ENCODE measurements at regions not wholly inside any gene's neighbourhood (a gene's known extent, or its start where the extent isn't known, plus 50 kb on each side); places are given as distances from the start of the nearest gene placed in this dataset.

DNA sequence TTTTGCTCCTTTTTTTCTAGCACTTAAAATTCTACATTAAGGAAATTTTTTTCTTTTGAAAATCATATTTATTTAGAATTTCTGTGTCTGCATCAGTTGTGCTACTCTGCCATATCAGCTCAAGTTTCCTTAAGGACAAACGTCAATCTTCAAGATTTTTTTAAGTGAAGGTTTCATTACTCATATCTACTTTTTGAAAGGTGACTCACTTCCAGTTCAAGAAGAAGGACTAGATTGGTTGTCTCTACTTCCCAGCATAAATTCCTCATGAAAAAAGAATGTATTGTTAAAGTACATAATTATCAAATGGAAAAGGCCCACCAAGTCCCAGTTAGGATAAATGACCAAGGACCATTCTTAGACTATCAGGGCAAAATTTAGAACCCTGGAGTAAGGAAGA, 626.5 kb downstream of the DMRTA1 start:
- DNase-seq (ENCODE audit: low read depth, low spot score): no peak

DNA sequence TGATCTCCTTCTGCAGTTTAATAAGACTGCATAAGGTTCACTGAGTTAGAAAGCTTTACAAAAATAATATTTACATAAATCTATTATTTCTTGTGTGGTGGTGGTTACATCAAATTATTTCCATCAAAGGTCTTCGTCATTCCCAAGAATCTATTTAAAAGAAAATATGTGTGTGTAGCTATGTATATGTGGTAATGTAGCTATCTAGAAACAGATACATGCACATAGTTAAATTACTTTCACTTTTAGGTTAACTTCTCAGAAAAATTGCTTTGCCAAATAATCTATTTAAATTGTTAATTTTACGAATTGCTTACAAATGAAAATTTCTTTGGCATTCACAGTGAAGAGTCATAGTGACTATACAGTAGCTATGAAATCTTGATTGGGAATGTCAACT, 633.2 kb downstream of the DMRTA1 start:
- H3K4me3 ChIP-seq (ENCODE audit: low read length): no peak overlapping the region
- no peak for DNase-seq (ENCODE audit: low read depth, low spot score)

More for the DNA sequence above, 626.5 kb downstream of the DMRTA1 start:
- no peak overlapping the region for H3K4me3 ChIP-seq (ENCODE audit: low read length)

DNA sequence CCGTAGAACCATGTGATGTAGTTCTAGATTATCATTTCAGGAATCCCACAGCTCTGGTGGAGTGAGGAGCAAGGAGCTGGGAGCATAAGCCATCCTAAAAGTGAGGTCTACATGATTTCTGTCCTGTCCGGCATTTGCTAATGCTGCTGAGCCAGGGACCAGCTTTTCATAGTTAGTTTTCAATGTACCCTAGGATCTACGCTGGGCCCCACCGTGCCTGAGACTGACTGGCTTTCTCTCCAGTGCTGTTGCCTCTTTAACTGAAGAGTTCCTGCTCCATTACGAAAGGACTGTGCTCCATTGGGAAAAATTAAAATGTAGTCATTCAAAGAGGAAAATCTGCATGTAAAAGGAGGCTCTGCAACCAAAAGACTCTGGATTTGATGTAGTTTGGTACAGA, 634.8 kb downstream of the DMRTA1 start:
- no peak for DNase-seq (ENCODE audit: low read depth, low spot score)
- no peak overlapping the region for H3K4me3 ChIP-seq (ENCODE audit: low read length)

DNA sequence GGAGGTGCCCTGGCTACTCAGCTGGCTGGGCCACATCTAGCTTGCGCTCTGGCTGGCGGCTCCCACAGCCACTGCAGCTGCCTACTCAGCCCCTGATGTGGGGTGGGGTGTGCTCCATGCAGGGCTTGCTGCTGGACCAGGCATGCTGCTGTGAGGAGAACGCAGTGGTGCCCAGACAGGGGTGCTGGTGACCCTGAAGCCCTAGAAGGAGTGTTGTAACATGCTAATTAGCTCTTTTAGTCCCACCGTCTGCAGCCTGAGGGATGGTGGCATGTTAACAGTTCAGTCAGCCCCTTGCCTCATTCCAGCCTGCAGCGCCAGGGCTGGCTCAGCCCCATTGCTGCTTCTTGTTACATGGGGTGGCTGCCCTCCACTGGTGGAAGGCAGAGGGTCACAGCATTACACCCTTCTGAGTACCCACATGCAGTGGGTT, 642.3 kb downstream of the DMRTA1 start:
- no peak for DNase-seq (ENCODE audit: low read depth, low spot score)

DNA sequence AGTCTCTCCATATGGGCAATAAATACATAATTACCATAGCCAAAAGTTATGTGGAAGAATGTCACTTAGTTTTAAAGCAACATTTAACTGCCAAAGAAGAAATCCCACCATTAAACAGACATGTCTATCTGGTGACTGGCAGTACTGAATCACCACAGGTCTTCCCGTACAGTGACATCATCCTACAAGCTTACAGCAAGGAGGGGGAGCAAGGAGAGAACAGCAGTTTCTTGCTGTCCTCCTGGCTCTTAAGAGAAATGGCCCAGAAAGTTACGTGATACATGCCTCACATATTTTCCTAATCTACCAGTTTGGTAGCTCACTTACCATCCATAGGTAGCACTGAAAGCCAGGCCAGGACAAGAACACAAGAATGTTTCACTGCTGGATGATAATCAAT, 671.0 kb downstream of the DMRTA1 start:
- no peak overlapping the region for H3K4me3 ChIP-seq (ENCODE audit: low read length)
- no peak for DNase-seq (ENCODE audit: low read depth, low spot score)

More for the DNA sequence above, 642.3 kb downstream of the DMRTA1 start:
- no peak overlapping the region for H3K4me3 ChIP-seq (ENCODE audit: low read length)

DNA sequence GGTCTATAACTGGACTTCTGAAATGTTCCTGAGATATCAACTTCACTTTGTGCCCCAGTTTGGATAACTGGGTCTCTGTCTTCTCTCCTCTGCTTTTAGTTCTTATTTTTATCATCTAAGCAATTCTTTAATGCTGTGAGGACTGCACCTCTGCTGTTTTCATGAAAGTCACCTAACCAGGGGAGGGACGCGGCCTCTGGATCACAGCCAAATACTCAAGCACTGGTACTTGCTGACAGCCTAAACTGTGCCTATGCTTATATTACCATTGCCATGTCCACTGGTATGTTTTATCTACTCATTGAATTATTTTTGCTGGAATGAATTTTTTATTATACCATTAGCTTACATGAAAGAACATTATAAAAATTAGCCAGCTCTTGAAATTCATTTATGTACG, 674.0 kb downstream of the DMRTA1 start:
- H3K4me3 ChIP-seq (ENCODE audit: low read length): no peak overlapping the region
- no peak for DNase-seq (ENCODE audit: low read depth, low spot score)

DNA sequence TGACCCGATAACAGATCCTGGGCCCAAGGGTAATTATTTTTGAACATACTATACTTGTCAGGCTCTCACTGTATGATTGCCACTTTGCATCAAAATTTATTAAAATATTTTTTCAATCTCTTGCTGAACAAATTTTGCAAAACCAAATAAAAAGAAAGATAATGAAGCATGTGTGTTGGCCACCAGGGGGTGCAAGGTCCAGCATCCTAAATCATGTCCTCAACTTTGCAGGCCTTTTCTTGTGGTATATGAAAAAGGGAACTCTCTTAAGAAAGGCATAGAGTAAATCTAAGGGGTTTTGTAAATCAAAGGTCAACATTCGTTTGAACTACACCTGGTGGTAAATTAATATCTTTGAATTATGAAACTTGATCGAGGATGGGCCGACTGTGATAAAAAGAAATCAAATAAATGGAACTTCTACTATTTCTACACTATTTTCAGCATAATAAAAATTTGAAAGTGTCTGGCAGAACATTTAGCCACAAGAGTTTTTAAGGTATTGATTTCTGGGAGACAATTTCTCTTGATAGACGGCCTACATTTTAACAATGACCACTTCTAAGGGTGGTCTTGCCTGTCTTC, 676.5 kb downstream of the DMRTA1 start:
- H3K4me3 ChIP-seq (ENCODE audit: low read length): no peak overlapping the region
- DNase-seq (ENCODE audit: low read depth, low spot score): no peak

DNA sequence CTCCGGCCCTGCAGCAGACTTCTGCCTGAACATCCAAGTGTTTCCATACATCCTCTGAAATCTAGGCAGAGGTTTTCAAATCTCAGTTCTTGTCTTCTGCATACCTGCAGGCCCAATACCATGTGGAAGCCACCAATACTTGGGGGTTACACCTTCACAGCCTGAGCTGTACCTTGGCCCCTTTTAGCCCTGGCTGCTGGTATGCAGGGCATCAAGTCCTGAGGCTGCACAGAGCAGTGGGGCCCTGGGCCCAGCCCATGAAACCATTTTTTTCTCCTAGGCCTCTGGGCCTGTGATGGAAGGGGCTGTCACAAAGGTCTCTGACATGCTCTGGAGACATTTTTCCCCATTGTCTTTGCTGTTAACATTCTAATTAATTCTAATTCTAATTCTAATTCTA, 680.6 kb downstream of the ELAVL2 start:
- DNase-seq (ENCODE audit: low read depth, low spot score): no peak
- no peak overlapping the region for H3K4me3 ChIP-seq (ENCODE audit: low read length)

DNA sequence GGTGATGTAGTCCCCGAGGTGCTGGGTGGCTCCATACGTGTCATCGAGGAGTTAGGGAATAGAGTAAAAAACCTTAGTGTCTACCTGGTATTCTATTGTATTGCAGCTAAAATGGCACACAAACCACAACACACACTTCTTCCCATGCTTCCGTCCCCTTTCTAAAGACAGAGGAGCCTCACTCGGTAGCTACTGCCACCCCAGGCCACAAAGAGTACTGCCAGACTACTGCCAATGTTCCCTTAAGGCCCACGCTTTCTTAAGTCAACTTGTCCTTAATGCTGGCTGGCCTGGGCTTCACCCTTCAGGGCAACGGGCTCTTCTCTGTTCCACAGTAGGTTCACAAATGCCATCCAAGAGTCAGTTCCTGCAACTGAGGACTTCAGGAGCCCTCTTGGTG, 673.0 kb downstream of the ELAVL2 start:
- DNase-seq (ENCODE audit: low read depth, low spot score): no peak
- H3K4me3 ChIP-seq (ENCODE audit: low read length): no peak overlapping the region

DNA sequence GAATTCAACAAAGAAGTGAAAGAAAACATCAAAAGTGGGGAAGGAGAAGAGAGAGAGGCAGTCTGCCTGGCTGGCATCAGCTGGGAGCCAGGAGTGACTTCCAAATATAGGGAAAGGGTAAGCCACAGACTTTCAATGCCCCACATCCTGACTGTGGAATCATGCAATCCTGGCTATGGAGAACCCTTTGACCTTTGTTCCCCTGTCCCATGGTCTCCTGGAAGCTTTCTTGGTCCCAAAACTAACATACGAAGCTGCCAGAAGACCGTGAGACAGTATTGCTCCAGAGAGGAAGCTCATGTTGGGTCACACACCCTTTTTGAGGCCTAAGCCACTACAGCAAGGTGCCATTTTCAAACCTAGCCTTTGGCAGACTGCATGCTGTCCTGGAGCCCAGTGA, 665.5 kb downstream of the ELAVL2 start:
- no peak for DNase-seq (ENCODE audit: low read depth, low spot score)

DNA sequence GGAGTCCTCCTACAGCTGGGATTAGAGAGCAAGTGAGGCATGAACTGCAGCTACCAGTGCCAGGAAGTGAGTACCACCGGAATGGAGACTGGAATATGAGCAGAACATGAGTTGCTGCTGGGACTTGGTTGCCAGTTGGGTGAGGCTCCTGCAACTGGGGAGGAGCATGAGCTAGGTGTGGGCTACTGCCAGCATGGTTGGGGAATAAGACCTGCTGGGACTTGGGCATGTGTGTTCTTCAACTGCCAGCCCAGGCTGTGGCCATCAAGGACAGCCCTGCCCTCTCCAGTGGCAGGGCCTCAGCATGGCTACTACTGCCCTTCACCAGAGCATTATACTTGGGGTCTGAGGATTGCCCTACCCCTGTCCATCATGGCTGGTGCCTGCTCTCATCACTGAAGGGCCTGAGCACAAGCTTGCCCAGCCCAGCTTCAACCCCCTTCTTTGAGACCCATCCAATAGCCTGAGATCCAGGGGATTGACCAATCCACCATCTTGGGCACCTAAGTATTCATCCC, 665.0 kb downstream of the ELAVL2 start:
- no peak overlapping the region for H3K4me3 ChIP-seq (ENCODE audit: low read length)
- DNase-seq (ENCODE audit: low read depth, low spot score): no peak

More for the DNA sequence above, 665.5 kb downstream of the ELAVL2 start:
- H3K4me3 ChIP-seq (ENCODE audit: low read length): no peak overlapping the region

DNA sequence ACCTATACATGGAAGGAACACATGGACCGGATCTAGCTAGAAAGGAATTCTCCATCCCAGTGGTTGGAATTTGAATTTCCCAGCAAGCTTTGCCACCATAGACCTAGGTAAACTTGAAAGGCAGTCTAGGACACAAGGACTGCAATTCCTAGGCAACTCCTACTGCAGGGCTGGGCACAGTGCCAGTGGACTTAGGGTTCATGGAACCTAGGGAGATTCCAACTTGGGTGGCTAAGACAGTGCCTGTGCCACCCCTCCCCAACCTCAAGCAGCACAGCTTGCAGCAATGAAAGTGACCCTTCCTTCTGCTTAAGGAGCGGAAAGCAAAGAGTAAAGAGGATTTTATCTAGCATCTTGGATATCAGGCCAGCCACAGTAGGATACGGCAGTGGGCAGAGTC, 663.3 kb downstream of the ELAVL2 start:
- no peak overlapping the region for H3K4me3 ChIP-seq (ENCODE audit: low read length)
- DNase-seq (ENCODE audit: low read depth, low spot score): no peak

DNA sequence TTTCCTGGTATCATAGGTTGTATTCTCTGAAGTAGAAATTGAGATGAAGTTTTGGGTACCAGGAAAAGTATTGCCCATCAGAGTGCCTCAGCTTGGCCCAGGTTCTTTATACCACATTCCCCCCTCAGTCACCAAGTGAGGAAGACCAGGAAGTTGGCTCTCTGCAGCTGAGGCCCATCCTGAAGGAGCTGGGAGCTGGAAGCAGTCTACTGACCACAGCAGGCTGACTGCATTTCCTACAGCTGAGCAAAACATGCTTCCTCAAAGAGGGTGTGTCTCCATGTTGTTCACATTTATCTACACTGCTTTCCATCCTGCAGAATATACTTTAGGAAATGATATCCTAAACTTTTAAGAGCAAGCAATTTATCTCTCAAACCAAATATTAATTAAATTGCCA, 654.6 kb downstream of the ELAVL2 start:
- DNase-seq (ENCODE audit: low read depth, low spot score): no peak
- H3K4me3 ChIP-seq (ENCODE audit: low read length): no peak overlapping the region

DNA sequence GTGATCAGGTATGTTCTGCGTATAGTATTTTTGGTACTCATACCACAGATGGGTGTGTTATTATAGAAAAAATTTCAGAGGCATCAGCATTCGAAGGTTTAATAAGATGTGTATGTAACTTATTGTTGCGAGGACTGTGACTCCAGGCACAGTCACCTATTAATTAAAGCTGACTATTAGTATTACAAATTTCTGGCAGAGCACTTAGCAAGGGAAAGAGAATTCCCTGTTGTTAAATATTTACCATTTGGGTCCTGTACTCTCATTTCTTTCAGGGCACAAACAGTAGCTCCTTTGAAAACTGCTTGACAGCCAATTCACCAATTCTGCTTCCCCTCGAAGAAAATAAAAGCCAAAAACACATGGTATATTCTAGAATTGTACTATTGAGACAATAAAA, 653.8 kb downstream of the ELAVL2 start:
- no peak for DNase-seq (ENCODE audit: low read depth, low spot score)
- H3K4me3 ChIP-seq (ENCODE audit: low read length): no peak overlapping the region

DNA sequence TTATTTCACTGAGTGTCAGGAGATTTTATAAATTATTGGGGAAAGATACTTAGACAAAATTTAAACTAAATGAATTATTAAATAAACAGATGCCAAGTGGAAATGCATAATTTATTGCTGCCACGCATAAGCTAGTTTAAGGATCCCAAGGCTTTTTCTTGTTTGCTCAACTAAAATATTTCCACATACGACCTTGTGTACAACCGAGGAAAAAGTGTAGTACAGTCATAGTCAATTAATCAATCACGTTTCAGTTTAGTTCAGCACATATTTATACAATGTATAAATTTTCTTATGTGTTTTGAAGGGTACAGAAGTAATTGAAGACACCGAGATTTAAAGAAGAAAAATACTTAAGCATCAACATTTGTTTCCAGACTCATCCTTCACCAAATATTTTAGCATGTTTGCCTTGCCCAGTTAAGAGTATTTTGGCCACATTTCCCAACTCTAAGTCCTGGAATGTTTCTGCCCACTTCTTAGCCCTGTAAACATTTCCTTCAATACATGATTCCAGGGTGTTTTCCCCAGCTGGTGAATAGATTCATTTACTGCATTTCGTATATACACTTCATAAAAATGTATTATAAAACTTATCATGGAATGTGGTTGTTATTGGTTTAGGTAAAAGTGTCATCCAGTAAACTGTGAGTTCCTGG, 652.9 kb downstream of the ELAVL2 start:
- DNase-seq (ENCODE audit: low read depth, low spot score): no peak
- no peak overlapping the region for H3K4me3 ChIP-seq (ENCODE audit: low read length)

DNA sequence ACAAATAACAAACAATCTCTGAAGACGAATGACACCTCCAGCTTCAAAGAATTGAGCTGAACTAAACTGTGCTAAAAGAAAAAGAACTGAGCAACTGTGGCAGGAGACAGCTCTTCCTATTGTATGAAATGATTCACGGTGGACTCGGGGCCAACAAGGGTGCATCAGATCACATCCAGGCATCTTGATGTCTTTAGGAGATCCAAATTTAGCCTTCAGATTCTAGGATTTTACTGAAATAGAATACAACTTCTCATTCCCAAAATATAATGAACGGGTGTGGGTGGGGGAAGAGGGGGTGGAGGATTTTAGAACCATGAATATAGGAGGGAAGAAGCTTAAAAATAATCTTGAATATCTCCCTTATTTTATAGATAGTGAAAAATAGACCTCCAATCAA, 631.8 kb downstream of the ELAVL2 start:
- DNase-seq (ENCODE audit: low read depth, low spot score): no peak
- H3K4me3 ChIP-seq (ENCODE audit: low read length): no peak overlapping the region

DNA sequence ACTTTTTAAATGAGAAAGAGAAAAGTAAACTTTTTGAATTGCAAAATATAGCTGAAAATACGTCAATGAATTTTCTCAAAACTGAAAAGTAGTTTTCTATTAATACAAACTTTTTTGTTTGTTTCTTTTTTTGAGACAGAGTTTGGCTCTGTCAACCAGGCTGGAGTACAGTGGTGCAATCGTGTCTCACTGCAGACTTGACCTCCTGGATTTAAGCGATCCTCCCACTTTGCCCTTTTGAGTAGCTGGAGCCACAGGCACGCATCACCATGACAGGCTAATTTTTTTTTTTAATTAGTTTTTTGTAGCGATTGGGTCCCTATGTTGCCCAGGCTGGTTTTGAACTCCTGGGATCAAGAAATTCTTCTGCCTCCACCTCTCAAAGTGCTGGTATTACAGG, 610.4 kb downstream of the ELAVL2 start:
- H3K4me3 ChIP-seq (ENCODE audit: low read length): no peak overlapping the region
- DNase-seq (ENCODE audit: low read depth, low spot score): no peak

DNA sequence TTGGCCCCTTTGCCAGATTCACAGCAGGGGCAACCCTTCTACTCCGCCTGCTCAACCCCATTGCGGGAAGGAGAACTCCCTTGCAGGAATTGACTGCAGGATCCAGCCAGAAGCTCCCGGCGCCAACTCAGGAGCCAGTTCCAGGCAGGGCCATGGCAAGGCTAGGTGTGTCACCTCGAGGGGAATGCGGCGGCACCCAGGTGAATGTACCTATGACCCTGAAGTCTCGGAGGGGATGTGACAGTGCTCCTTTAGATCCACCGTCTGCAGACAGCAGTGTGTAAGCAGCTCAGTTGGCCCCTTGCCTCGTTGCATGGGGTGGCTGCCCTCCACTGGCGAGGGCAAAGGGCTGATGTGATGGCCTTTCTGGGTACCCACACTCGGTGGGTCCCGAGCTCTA, 606.6 kb downstream of the ELAVL2 start:
- no peak for DNase-seq (ENCODE audit: low read depth, low spot score)
- no peak overlapping the region for H3K4me3 ChIP-seq (ENCODE audit: low read length)

DNA sequence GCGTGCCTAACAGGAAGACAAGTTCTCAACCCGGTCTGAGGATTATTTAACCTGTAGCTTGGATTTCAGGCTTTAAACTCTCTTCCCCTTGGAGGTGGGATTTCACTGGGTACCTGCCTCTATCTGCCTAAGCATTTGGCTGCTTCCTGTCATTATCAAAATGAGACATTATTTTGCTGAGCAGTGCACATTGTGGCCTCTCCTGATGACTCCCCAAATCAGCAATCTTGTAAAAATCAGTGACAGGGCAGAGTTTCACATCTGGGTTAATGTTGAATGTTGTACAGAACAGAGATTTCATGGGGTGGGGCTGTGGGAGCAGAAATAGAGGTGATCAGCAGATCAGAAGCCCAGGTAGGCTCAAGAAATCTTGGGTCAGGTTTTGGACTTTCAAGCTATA, 605.9 kb downstream of the ELAVL2 start:
- no peak for DNase-seq (ENCODE audit: low read depth, low spot score)

DNA sequence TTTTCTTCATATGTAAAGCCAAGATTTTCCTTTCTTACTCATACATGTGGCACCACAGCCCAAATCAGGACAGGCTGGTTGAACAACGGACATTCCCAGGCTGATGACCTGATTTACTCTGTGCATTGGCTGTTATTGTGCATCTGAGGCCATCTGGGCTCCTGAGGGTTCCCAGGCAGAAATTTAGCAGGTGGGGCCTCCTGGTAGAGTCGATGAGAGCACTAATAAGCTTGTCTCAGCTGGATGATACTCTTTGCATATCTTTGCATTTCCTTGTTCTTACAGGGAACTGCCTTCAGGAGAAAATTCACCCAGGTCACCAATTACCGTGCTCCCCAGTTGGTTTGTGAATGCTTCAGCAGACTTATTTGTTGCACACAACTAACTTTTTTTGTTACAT, 605.1 kb downstream of the ELAVL2 start:
- H3K4me3 ChIP-seq (ENCODE audit: low read length): no peak overlapping the region
- no peak for DNase-seq (ENCODE audit: low read depth, low spot score)

More for the DNA sequence above, 605.9 kb downstream of the ELAVL2 start:
- H3K4me3 ChIP-seq (ENCODE audit: low read length): no peak overlapping the region

DNA sequence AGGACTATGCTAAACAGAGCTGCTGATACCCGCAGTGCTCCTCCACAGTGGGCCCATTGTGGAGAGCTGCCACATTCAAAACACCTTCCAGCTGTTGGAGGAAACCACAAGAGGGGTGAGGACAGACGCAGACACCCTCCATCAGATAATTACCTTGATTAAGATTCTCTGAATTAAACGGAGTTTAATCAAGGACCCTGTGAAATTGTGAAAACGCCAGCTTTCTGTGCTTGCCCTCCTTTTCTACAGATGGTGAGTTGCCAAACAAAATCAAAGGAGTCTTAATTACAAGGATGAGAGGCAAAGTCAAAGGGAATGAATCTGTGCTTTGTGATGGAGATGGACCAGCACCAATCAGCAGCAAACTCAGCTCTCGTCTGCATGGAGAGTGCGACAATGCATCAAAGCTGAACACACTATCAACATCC, 596.1 kb downstream of the ELAVL2 start:
- no peak overlapping the region for H3K4me3 ChIP-seq (ENCODE audit: low read length)
- DNase-seq (ENCODE audit: low read depth, low spot score): no peak
